ENCODE measurements at regions not wholly inside any gene's neighbourhood (a gene's known extent, or its start where the extent isn't known, plus 50 kb on each side); places are given as distances from the start of the nearest gene placed in this dataset.

DNA sequence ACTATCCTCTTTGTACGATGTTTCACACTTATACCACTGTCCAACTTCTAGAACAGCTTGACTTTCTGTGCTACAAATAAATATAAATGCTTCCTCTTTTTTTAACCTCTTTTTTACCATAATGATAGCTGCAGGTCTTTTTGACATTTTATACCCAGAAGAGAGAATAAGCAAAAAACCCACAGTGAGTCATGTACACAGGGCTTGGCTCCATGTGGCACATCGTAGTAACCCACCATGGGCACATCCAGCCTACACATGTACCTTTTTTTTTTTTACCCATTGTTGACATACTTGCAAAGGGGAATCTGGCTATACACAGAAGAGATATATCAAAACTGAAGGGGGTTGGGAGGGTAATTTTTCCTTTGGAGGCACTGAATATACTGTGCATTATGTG, 59.5 kb upstream of the RSPO3 start:
- no TSS peak for BruUV-seq (replicated peaks)
- ATAC-seq (no peak), DNase-seq (ENCODE audit: low read depth, low spot score) (no peak)
- no peaks in the 10 kb centered on the region for H3K27me3 ChIP-seq (ENCODE audit: insufficient read depth, low read length)
- H2AFZ ChIP-seq (ENCODE audit: low read depth, low read length, poor library complexity, severe bottlenecking) = no peak overlapping the region
- RAD21 ChIA-PET (ENCODE audit: low non-redundant PET in 1 of 2, low total read pairs in 2 of 2, uncharacterized antibody in 2 of 2, unreplicated experiment in 2 of 2) = no interaction called here
- no peaks in the 10 kb centered on the region for H3K9me2 ChIP-seq (ENCODE audit: insufficient read depth)
- no peak overlapping the region for H3K4me2 ChIP-seq (ENCODE audit: low read length)
- no peaks in the 10 kb centered on the region for H4K20me1 ChIP-seq (ENCODE audit: insufficient read depth)
- H3K4me3 ChIP-seq (replicated peaks in 1 of 2; ENCODE audit: low read depth in 1 of 2, low read length in 2 of 2) = no peak overlapping the region
- no peak overlapping the region for H3K9ac ChIP-seq (ENCODE audit: low read length)
- POLR2A ChIA-PET = no interaction called here
- CTCF ChIA-PET = no interaction called here
- intact Hi-C loops (cut with micrococcal nuclease) = no loop called here
- no peaks in the 10 kb centered on the region for H3K9me3 ChIP-seq (ENCODE audit: control insufficient read depth in 1 of 2, insufficient read depth in 1 of 2, low read depth in 1 of 2, low read length in 2 of 2)
- H3K79me2 ChIP-seq (ENCODE audit: insufficient read depth, low read length) = no peaks in the 10 kb centered on the region
- no peak for TF ChIP-seq CBX3 (IDR thresholded peaks at IDR 0.05; ENCODE audit: low read depth)
- no peak for TF ChIP-seq POLR2A (IDR thresholded peaks at IDR 0.05; ENCODE audit: borderline replicate concordance, extremely low read depth, insufficient read depth, insufficient read length)
- TF ChIP-seq REST (IDR thresholded peaks at IDR 0.05; ENCODE audit: low read depth) = no peak
- TF ChIP-seq JUND (IDR thresholded peaks at IDR 0.05) = no peak
- no peak for TF ChIP-seq RAD21 (IDR thresholded peaks at IDR 0.05; ENCODE audit: low read depth)
- TF ChIP-seq MAX (IDR thresholded peaks at IDR 0.05) = no peak
- no peak for TF ChIP-seq EZH2 (IDR thresholded peaks at IDR 0.05)
- no peak for TF ChIP-seq ATF3 (IDR thresholded peaks at IDR 0.05)
- no peak for TF ChIP-seq FOSL1 (IDR thresholded peaks at IDR 0.05; ENCODE audit: low read depth)
- no peak for TF ChIP-seq SRF (IDR thresholded peaks at IDR 0.05; ENCODE audit: low read depth)
- no peak for TF ChIP-seq POLR2AphosphoS5 (IDR thresholded peaks at IDR 0.05; ENCODE audit: low read depth, low read length)
- no peak for TF ChIP-seq ELF1 (IDR thresholded peaks at IDR 0.05; ENCODE audit: borderline replicate concordance, low read depth)
- TF ChIP-seq TCF7L2 (IDR thresholded peaks at IDR 0.05; ENCODE audit: borderline replicate concordance, extremely low read depth, insufficient read depth, insufficient read length) = no peak
- TF ChIP-seq SP1 (IDR thresholded peaks at IDR 0.05; ENCODE audit: low read depth) = no peak
- TF ChIP-seq ZBTB33 (IDR thresholded peaks at IDR 0.05; ENCODE audit: extremely low read depth, insufficient replicate concordance, low read length) = no peak
- TF ChIP-seq EGR1 (IDR thresholded peaks at IDR 0.05; ENCODE audit: low read depth) = no peak
- TF ChIP-seq EZH2phosphoT487 (IDR thresholded peaks at IDR 0.05; ENCODE audit: borderline replicate concordance) = no peak
- TF ChIP-seq CEBPB (IDR thresholded peaks at IDR 0.05; ENCODE audit: low read depth) = no peak
- TF ChIP-seq ZNF274 (IDR thresholded peaks at IDR 0.05; ENCODE audit: low read depth, low read length) = no peak
- H3K4me1 ChIP-seq (ENCODE audit: control insufficient read depth in 1 of 2, insufficient read depth in 2 of 2, low read length in 2 of 2) = peaks cover 0 to 1% of the 10 kb centered on the region in 2 experiments; a peak in 1 of 4 replicates
- H3K27ac ChIP-seq (ENCODE audit: low read depth, low read length) = no peak overlapping the region
- no peaks in the 10 kb centered on the region for H3K36me3 ChIP-seq (ENCODE audit: control insufficient read depth in 1 of 2, insufficient read depth in 2 of 2, low read length in 2 of 2)
